ENCODE measurements at regions not wholly inside any gene's neighbourhood (a gene's known extent, or its start where the extent isn't known, plus 50 kb on each side); places are given as distances from the start of the nearest gene placed in this dataset.
A peak's percentile ranks its signal among the peaks of the same experiment; 100 is the strongest.

GRCh38 chr3:28646435-28646834 lies 297.8 kb upstream of the AZI2 start:
- DNase-seq (ENCODE audit: low spot score) = no peak

GRCh38 chr3:28649266-28649665 lies 300.6 kb upstream of the AZI2 start:
- no peak for DNase-seq (ENCODE audit: low spot score)

GRCh38 chr3:28651159-28651558 lies 302.5 kb upstream of the AZI2 start:
- DNase-seq (ENCODE audit: low spot score) = peak; percentile 45

GRCh38 chr3:28664123-28664522 lies 315.5 kb upstream of the AZI2 start:
- no peak for DNase-seq (ENCODE audit: low spot score)

- peak; percentile 68 for DNase-seq (ENCODE audit: low spot score)
Measured at GRCh38 chr3:28667646-28668621, 319.3 kb upstream of the AZI2 start.

GRCh38 chr3:28669870-28670269 lies 321.2 kb upstream of the AZI2 start:
- no peak for DNase-seq (ENCODE audit: low spot score)

GRCh38 chr3:28672406-28672805 lies 323.8 kb upstream of the AZI2 start:
- DNase-seq (ENCODE audit: low spot score) = no peak

- no peak for DNase-seq (ENCODE audit: low spot score)
Measured at GRCh38 chr3:28673446-28673845, 324.8 kb upstream of the AZI2 start.

GRCh38 chr3:28674212-28674611 lies 325.6 kb upstream of the AZI2 start:
- no peak for DNase-seq (ENCODE audit: low spot score)

GRCh38 chr3:28677581-28677980 lies 329.0 kb upstream of the AZI2 start:
- DNase-seq (ENCODE audit: low spot score) = no peak

GRCh38 chr3:28678086-28678485 lies 329.5 kb upstream of the AZI2 start:
- no peak for DNase-seq (ENCODE audit: low spot score)

- DNase-seq (ENCODE audit: low spot score) = no peak
Measured at GRCh38 chr3:28680050-28680449, 331.4 kb upstream of the AZI2 start.

GRCh38 chr3:28682121-28682520 lies 333.5 kb upstream of the AZI2 start:
- DNase-seq (ENCODE audit: low spot score) = no peak

- DNase-seq (ENCODE audit: low spot score) = no peak
Measured at GRCh38 chr3:28690176-28690575, 341.6 kb upstream of the AZI2 start.

GRCh38 chr3:28698706-28699105 lies 350.1 kb upstream of the AZI2 start:
- no peak for DNase-seq (ENCODE audit: low spot score)

- no peak for DNase-seq (ENCODE audit: low spot score)
Measured at GRCh38 chr3:28699283-28699682, 350.7 kb upstream of the AZI2 start.

GRCh38 chr3:28700728-28701127 lies 352.1 kb upstream of the AZI2 start:
- peak; percentile 31 for DNase-seq (ENCODE audit: low spot score)

GRCh38 chr3:28703843-28704242 lies 355.2 kb upstream of the AZI2 start:
- no peak for DNase-seq (ENCODE audit: low spot score)

- DNase-seq (ENCODE audit: low spot score) = no peak
Measured at GRCh38 chr3:28711293-28711692, 362.7 kb upstream of the AZI2 start.

- DNase-seq (ENCODE audit: low spot score) = no peak
Measured at GRCh38 chr3:28716939-28717338, 368.3 kb upstream of the AZI2 start.

GRCh38 chr3:28718074-28718849 lies 369.6 kb upstream of the AZI2 start:
- DNase-seq (ENCODE audit: low spot score) = no peak

- DNase-seq (ENCODE audit: low spot score) = peak; percentile 71
Measured at GRCh38 chr3:28726840-28727239, 378.2 kb upstream of the AZI2 start.

GRCh38 chr3:28727307-28727706 lies 378.7 kb upstream of the AZI2 start:
- DNase-seq (ENCODE audit: low spot score) = no peak

All from D341Med (cell line).